Parathyroid adenoma (tissue), 2 donors: ENCODE measurements at regions not wholly inside any gene's neighbourhood (a gene's known extent, or its start where the extent isn't known, plus 50 kb on each side); places are given as distances from the start of the nearest gene placed in this dataset.

Source experiments
- H2AFZ ChIP-seq: fragments of 300-600 bp; sonication (generic); one replicate; pipeline ENCODE4 v1.7.0; 2017; ENCODE audit warnings: antibody characterized with exemption, mild to moderate bottlenecking
- H3K27ac ChIP-seq: fragments of 300-600 bp; sonication (generic); one replicate; pipeline ENCODE4 v1.7.0; 2017
- H3K27me3 ChIP-seq: fragments of 300-600 bp; sonication (generic); one replicate; pipeline ENCODE4 v1.7.0; 2017; ENCODE audit warnings: low read length; ENCODE audit not compliant: control insufficient read depth, insufficient read depth
- H3K36me3 ChIP-seq: fragments of 300-600 bp; sonication (generic); one replicate; pipeline ENCODE4 v1.7.0; 2017; ENCODE audit warnings: low read length; ENCODE audit not compliant: control insufficient read depth, insufficient read depth
- H3K4me1 ChIP-seq: fragments of 300-600 bp; sonication (generic); one replicate; pipeline ENCODE4 v1.7.0; 2017; ENCODE audit warnings: control low read depth
- H3K4me2 ChIP-seq: fragments of 300-600 bp; sonication (generic); one replicate; pipeline ENCODE4 v1.7.0; 2017; ENCODE audit warnings: low read length
- H3K4me3 ChIP-seq: fragments of 300-600 bp; sonication (generic); one replicate; pipeline ENCODE4 v1.7.0; 2017; ENCODE audit warnings: low read depth, low read length
- H3K79me2 ChIP-seq: fragments of 300-600 bp; sonication (generic); one replicate; pipeline ENCODE4 v1.7.0; 2017; ENCODE audit warnings: control low read depth
- H3K9ac ChIP-seq: fragments of 300-600 bp; sonication (generic); one replicate; pipeline ENCODE4 v1.7.0; 2017; ENCODE audit warnings: mild to moderate bottlenecking
- H3K9me3 ChIP-seq: fragments of 300-600 bp; sonication (generic); one replicate; pipeline ENCODE4 v1.7.0; 2017; ENCODE audit warnings: low read length; ENCODE audit not compliant: control insufficient read depth
- CTCF ChIP-seq: fragments of 300-600 bp; sonication (generic); IDR thresholded peaks from one replicate; pipeline ENCODE4 v1.7.0; 2017; ENCODE audit warnings: antibody characterized with exemption, mild to moderate bottlenecking
- donor health status: primary hyperparathyroidism.

GRCh38 chr2:150085478-150085877 lies 402.0 kb downstream of the RND3 start:
- H3K27ac ChIP-seq = no peak overlapping the region
- no peaks in the 10 kb centered on the region for H3K4me1 ChIP-seq
- H3K79me2 ChIP-seq = no peaks in the 10 kb centered on the region
- no peak overlapping the region for H3K4me3 ChIP-seq
- H2AFZ ChIP-seq = no peak overlapping the region
- no peaks in the 10 kb centered on the region for H3K9me3 ChIP-seq
- no peaks in the 10 kb centered on the region for H3K27me3 ChIP-seq
- no peak overlapping the region for H3K9ac ChIP-seq
- no peak overlapping the region for H3K4me2 ChIP-seq
- no peaks in the 10 kb centered on the region for H3K36me3 ChIP-seq
- TF ChIP-seq CTCF = no peak

GRCh38 chr2:150081775-150082481 lies 405.5 kb downstream of the RND3 start:
- no peaks in the 10 kb centered on the region for H3K4me1 ChIP-seq
- no peaks in the 10 kb centered on the region for H3K79me2 ChIP-seq
- H3K4me2 ChIP-seq = no peak overlapping the region
- no peaks in the 10 kb centered on the region for H3K36me3 ChIP-seq
- H3K27ac ChIP-seq = no peak overlapping the region
- H2AFZ ChIP-seq = no peak overlapping the region
- TF ChIP-seq CTCF = no peak
- no peak overlapping the region for H3K9ac ChIP-seq
- H3K4me3 ChIP-seq = no peak overlapping the region
- no peaks in the 10 kb centered on the region for H3K9me3 ChIP-seq
- no peaks in the 10 kb centered on the region for H3K27me3 ChIP-seq

- Histone ChIP-seq H3K9ac (no peak overlapping the region), H3K4me3 (no peak overlapping the region), H2AFZ (no peak overlapping the region), H3K79me2 (no peaks in the 10 kb centered on the region), H3K27ac (no peak overlapping the region), H3K36me3 (no peaks in the 10 kb centered on the region), H3K4me2 (no peak overlapping the region), H3K27me3 (no peaks in the 10 kb centered on the region), H3K4me1 (no peaks in the 10 kb centered on the region), H3K9me3 (no peaks in the 10 kb centered on the region)
- no peak for TF ChIP-seq CTCF
These were observed 411.2 kb downstream of the RND3 start for GRCh38 chr2:150076281-150076680.

GRCh38 chr2:150075831-150076230 lies 411.6 kb downstream of the RND3 start:
- no peak overlapping the region for H3K4me3 ChIP-seq

More at GRCh38 chr2:150075831-150076230, 411.6 kb downstream of the RND3 start:
- Histone ChIP-seq H3K27me3 (no peaks in the 10 kb centered on the region), H3K9me3 (no peaks in the 10 kb centered on the region), H2AFZ (no peak overlapping the region), H3K27ac (no peak overlapping the region), H3K36me3 (no peaks in the 10 kb centered on the region), H3K79me2 (no peaks in the 10 kb centered on the region), H3K4me2 (no peak overlapping the region), H3K9ac (no peak overlapping the region), H3K4me1 (no peaks in the 10 kb centered on the region)
- TF ChIP-seq CTCF = no peak
